GM12878 (cell line): ENCODE measurements at regions not wholly inside any gene's neighbourhood (a gene's known extent, or its start where the extent isn't known, plus 50 kb on each side); places are given as distances from the start of the nearest gene placed in this dataset.

Experiments used
- CTCF ChIP-seq, 3 experiments: IDR thresholded peaks in 2 of 3; conservative IDR thresholded peaks in 1 of 3; 2 replicates each; pipeline ENCODE4 v1.5.1; 2011; ENCODE audit warnings: low read depth in 3 of 3, low read length in 3 of 3, mild to moderate bottlenecking in 3 of 3, control low read depth in 2 of 3, moderate library complexity in 2 of 3, inconsistent platforms in 1 of 3, mixed read lengths in 1 of 3; ENCODE audit not compliant: control insufficient read depth in 2 of 3, insufficient read depth in 1 of 3; ENCODE audit errors: extremely low read depth in 1 of 3
- YY1 ChIP-seq: IDR thresholded peaks from 2 replicates; pipeline ENCODE4 v1.6.1; 2011; ENCODE audit warnings: low read depth, mild to moderate bottlenecking, low read length

DNA sequence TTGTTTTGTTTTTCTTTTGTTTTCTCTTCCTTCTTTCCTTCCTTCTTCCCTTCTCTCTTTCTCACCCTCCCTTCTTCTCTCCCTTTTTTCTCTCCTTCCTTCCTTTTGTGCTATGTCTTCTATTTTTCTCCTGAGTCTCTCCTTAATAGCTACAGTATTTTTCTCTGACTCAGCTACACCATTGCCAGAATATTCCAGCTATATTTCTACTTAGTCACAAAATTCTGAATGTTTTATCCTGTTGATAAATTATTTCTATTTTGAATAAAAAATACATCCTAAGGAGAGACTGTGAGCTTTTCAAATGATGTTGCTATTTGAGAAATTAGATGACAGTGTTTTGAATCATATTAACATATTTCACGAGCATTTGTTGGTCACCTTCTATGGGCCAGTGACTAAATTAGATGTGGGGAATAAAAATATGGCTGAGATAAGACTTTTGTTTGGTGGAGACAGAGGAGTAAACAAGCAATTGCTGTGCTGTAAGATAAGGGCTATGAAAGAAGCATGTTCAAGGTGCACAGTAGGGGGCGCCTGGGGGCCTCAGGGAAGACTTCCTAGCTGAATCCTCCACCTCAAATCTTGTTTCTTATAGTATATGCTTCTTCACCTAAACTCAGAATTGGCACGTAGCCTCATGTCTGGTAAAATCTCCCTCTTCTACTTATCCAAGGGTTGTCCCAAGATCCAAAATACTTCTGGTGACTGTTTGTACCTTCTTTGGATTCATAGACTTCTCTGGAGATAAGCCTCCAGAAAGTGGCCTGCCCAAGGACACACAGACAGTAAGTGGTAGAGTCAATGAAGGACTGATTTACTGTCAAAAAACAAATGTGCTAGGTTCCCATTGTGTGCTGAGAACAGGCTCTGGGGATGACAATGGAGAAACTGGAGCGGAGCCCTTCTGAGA, 115.5 kb upstream of the CREB5 start:
- TF ChIP-seq YY1 (no peak), CTCF (IDR thresholded peaks at IDR 0.05 in 2 of 3, conservative IDR thresholded peaks at IDR 0.05 in 1 of 3; ENCODE audit: control insufficient read depth in 2 of 3, extremely low read depth in 1 of 3, insufficient read depth in 1 of 3, low read depth in 3 of 3, low read length in 3 of 3) (peak; percentile 42 to 60 (median 44))
